WERI-Rb-1 (cell line): ENCODE measurements at regions not wholly inside any gene's neighbourhood (a gene's known extent, or its start where the extent isn't known, plus 50 kb on each side); places are given as distances from the start of the nearest gene placed in this dataset.

Experiments used
- DNase-seq: peaks from one replicate; pipeline ENCODE4 v3.0.0-alpha.2; 2020
- H3K27ac ChIP-seq: fragments of 250-450 bp; sonication (Bioruptor Pico); 2 replicates; pipeline ENCODE4 v1.5.1; 2020; ENCODE audit warnings: mild to moderate bottlenecking, moderate library complexity
- H3K27me3 ChIP-seq: fragments of 250-450 bp; sonication (Bioruptor Pico); 2 replicates; pipeline ENCODE4 v1.5.1; 2021; ENCODE audit warnings: mild to moderate bottlenecking, low read depth, moderate library complexity; ENCODE audit not compliant: insufficient read depth, severe bottlenecking
- H3K36me3 ChIP-seq: fragments of 250-450 bp; sonication (Bioruptor Pico); 2 replicates; pipeline ENCODE4 v1.5.1; 2020; ENCODE audit warnings: mild to moderate bottlenecking, moderate library complexity
- H3K4me3 ChIP-seq: 2 replicates; pipeline ENCODE4 v1.5.1; 2011; ENCODE audit warnings: low read depth, mild to moderate bottlenecking, control low read depth, low read length
- H3K9me3 ChIP-seq: fragments of 250-450 bp; sonication (Bioruptor Pico); 2 replicates; pipeline ENCODE4 v1.5.1; 2021; ENCODE audit warnings: mild to moderate bottlenecking, moderate library complexity; ENCODE audit not compliant: severe bottlenecking
- TF ChIP-seq, protein P1 (sequence below): IDR thresholded peaks from 2 replicates; pipeline ENCODE4 v1.5.1; 2011; ENCODE audit warnings: low read depth, mild to moderate bottlenecking, control low read depth, inconsistent platforms, low read length

- Histone ChIP-seq H3K27ac (no peak overlapping the region), H3K27me3 (peaks cover 97% of the 10 kb centered on the region), H3K4me3 (no peak overlapping the region), H3K9me3 (peaks cover 2% of the 10 kb centered on the region), H3K36me3 (no peaks in the 10 kb centered on the region)
- TF ChIP-seq, protein P1, sequence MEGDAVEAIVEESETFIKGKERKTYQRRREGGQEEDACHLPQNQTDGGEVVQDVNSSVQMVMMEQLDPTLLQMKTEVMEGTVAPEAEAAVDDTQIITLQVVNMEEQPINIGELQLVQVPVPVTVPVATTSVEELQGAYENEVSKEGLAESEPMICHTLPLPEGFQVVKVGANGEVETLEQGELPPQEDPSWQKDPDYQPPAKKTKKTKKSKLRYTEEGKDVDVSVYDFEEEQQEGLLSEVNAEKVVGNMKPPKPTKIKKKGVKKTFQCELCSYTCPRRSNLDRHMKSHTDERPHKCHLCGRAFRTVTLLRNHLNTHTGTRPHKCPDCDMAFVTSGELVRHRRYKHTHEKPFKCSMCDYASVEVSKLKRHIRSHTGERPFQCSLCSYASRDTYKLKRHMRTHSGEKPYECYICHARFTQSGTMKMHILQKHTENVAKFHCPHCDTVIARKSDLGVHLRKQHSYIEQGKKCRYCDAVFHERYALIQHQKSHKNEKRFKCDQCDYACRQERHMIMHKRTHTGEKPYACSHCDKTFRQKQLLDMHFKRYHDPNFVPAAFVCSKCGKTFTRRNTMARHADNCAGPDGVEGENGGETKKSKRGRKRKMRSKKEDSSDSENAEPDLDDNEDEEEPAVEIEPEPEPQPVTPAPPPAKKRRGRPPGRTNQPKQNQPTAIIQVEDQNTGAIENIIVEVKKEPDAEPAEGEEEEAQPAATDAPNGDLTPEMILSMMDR = no peak
- DNase-seq = no peak
Observed at GRCh38 chr13:19056984-19057490, 124.6 kb downstream of the TUBA3C start.

GRCh38 chr13:19056355-19056880 lies 125.2 kb downstream of the TUBA3C start:
- DNase-seq = no peak
- TF ChIP-seq, protein P1 = no peak
- Histone ChIP-seq H3K4me3 (no peak overlapping the region), H3K27me3 (peaks cover 97% of the 10 kb centered on the region), H3K36me3 (no peaks in the 10 kb centered on the region), H3K9me3 (peaks cover 3% of the 10 kb centered on the region), H3K27ac (no peak overlapping the region)

- peaks cover 3% of the 10 kb centered on the region for H3K9me3 ChIP-seq
- H3K27ac ChIP-seq = no peak overlapping the region
Observed at GRCh38 chr13:19055611-19056010, 126.0 kb downstream of the TUBA3C start.

DNA sequence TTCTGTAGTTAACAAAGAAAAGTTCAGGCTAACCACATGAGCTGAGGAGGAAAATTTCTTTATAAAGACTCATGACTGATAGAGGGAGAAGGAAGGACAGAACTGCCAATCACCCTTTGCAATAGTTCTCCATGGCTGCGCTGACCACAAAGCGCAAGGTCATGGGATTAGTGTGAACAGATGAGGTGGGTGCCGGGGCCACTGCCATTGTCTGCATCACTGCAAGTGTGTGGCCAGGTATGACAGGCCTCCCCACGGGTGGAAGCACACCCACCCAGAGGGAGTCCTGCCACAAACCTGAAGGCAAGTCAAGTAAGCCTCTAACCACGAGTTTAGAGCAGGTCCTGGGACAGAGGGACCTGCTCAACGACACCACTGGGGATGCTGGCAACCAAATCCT lies 128.1 kb downstream of the TUBA3C start:
- no peak for DNase-seq
- TF ChIP-seq, protein P1 = no peak
- Histone ChIP-seq H3K4me3 (no peak overlapping the region), H3K9me3 (peaks cover 3% of the 10 kb centered on the region), H3K27ac (no peak overlapping the region), H3K36me3 (no peaks in the 10 kb centered on the region), H3K27me3 (peaks cover 93% of the 10 kb centered on the region)

More at GRCh38 chr13:19055611-19056010, 126.0 kb downstream of the TUBA3C start:
- no peak for DNase-seq
- H3K36me3 ChIP-seq = no peaks in the 10 kb centered on the region
- H3K27me3 ChIP-seq = peaks cover 95% of the 10 kb centered on the region
- H3K4me3 ChIP-seq = no peak overlapping the region
- TF ChIP-seq, protein P1 = no peak

DNA sequence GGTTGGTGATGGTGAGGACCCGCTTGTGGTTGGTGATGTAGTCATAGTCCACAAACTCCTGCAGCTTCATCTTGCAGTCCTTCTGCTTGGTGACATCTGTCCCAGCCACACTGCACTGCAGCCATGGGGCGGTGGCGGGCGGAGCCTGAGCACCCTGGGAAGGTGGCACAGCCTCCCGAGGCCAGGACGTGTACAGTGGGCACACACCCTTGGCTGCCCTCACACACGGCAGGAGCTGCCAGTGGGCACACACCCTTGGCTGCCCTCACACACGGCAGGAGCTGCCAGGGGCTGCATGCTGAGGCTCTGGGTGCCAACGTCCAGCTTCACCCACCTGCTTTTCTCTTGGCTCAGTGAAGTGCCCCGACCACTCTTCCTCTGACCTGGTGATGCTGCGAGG lies 128.7 kb downstream of the TUBA3C start:
- TF ChIP-seq, protein P1 = no peak
- DNase-seq = no peak
- Histone ChIP-seq H3K27ac (no peak overlapping the region), H3K36me3 (no peaks in the 10 kb centered on the region), H3K4me3 (no peak overlapping the region), H3K9me3 (peaks cover 3% of the 10 kb centered on the region), H3K27me3 (peaks cover 93% of the 10 kb centered on the region)

- Histone ChIP-seq H3K27me3 (peaks cover 93% of the 10 kb centered on the region), H3K9me3 (peaks cover 3% of the 10 kb centered on the region), H3K36me3 (no peaks in the 10 kb centered on the region), H3K27ac (no peak overlapping the region), H3K4me3 (no peak overlapping the region)
- DNase-seq = no peak
- TF ChIP-seq, protein P1 = no peak
Observed at GRCh38 chr13:19052180-19052579, 129.4 kb downstream of the TUBA3C start.
